ENCODE measurements at regions not wholly inside any gene's neighbourhood (a gene's known extent, or its start where the extent isn't known, plus 50 kb on each side); places are given as distances from the start of the nearest gene placed in this dataset.

GRCh38 chr1:175894581-175894980 is 151.2 kb upstream of the TNR start:
- no peak for DNase-seq

DNA sequence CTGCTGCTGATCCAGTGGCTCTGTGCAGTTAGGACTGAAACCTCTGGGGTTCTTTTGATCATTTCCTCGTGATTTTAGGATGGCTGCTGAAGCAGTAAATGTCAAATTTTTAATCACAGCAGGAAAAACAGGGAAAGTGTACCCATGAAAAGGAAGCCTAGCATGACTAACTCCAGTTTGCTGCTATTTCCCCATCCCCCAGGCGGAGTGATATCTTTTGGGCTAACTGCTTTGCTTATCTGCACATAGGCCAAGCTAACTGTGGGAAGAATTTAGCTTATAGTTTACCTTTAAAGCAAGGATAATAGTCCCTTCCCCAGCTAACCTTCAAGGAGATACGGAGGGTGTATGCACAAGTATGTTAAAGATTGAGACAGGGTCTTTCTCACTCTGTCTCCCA is 149.8 kb upstream of the TNR start:
- DNase-seq, result no peak

GRCh38 chr1:175892686-175893085 is 149.3 kb upstream of the TNR start:
- no peak for DNase-seq

DNA sequence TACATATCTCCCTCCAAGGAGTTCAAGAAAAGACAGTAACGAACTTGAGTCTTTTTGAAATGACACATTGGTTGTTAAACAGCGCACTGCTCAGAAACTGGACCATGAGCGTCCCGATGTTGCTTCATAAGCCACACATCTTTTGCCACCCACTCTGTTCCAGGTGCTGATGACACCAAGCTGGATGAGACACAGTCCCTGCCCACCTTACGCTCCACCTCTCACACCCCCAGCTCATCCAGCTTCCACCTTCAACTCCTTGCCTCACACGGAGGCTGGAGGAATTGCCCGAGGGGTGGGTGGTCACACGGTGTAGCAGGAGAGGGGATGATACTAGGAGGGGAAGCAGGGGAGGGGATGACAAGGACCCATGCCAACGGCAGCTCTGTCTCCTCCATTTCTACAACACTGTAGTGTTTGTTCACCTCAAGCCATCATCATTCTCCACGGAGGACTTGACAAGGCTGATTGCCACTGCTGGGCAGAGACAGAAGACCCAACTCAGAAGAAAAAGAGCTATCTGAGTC is 148.5 kb upstream of the TNR start:
- DNase-seq, result no peak

DNA sequence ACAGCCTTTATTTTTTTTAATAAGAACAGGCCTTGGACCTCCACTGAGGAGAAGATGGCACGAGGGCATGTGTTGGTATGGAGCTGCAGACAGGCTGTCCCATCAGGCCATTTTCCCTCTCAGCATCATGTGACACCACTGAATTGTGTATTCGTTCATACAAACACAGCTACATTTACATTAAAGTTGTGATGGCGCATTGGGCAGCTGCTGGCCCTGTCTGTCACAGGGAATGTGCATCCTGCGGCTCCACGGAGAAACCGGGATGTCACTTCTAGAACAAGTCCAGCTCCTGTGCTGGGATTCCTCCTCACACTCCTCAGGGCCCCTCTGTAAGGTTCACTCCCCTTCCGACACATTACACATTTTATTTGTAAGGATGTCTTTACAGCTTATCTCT is 147.6 kb upstream of the TNR start:
- DNase-seq, result no peak

- DNase-seq, result no peak
These were observed 146.5 kb upstream of the TNR start for GRCh38 chr1:175889848-175890247.

DNA sequence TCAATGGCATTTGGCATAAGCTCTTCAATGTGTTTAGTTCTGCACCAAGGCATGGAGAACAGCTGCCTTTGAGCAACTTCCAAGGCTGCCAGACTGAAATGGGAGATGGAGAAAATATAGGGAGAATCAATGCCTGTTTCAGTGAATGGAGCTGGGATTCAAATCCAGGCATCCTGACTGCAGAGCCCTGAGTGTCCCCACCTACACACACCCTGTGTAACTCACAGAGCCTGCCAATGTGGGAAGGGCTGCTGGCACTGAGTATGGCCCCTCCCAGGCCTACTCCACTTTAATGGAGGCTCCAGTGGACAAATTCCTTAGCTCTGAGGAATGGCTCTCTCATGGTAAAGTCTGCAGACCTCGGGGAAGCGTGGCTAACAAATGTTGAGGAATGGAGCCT is 145.6 kb upstream of the TNR start:
- no peak for DNase-seq

GRCh38 chr1:175887981-175888428 is 144.6 kb upstream of the TNR start:
- peak; percentile 6 to 86 (median 36) for DNase-seq

- no peak for DNase-seq
These were observed 144.1 kb upstream of the TNR start for GRCh38 chr1:175887521-175887920.

GRCh38 chr1:175885326-175885725 is 141.9 kb upstream of the TNR start:
- DNase-seq, result no peak

DNA sequence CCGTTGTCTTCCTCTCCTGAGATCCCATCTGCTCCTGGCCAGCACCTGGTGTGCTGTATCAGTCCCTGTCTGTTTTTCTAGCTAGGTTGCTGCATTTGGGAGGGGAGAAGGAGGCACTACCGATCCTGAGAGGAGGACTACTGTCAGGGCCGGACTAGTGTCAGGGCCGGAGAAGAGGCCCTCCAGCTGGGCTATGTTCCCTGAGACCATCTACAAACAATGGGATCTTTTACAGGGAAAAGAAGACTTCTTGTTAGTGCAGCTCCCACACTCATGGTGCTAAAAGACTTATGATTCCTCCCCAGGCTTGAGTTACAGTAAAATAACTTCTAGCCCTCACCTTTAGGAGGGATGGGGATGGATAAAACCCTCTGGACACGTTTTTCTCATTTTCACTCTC is 141.0 kb upstream of the TNR start:
- no peak for DNase-seq

GRCh38 chr1:175882192-175882591 is 138.8 kb upstream of the TNR start:
- no peak for DNase-seq

DNA sequence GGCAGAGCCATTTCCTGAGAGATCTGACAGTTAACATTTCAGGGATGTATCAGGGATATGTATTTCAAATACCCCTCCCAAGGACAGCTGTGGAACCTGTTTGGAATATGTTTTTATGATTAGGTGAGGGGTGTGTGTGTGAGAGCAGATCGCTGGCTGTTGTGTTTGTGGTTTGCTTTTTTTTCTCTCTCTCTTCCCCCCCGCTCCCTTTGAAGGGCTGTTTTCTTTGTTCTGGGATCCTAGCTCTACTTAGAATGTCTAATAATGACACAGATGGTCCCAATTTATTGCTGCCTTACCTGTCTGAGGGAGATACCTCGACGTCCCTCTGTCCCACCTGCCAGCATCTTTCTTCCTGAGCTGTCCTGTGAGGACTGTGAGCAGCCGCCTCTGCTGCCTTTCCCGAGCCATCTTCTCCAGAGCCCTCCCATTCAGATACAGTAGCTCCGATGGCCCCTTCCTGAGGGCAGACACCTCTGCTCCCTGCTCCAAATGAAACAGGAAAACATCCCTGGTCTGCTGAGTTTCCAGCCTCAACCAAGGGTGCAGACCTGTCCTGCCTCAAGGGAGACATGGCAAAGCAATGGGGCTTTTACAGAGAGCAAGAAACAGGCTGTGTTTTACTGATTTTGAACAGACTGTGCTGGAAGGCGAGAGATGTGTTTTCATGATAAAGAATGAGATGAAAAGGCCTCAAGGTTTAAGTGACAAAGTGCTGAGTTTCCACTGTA is 138.0 kb upstream of the TNR start:
- peak; percentile 6 to 77 (median 31) for DNase-seq

- DNase-seq, result no peak
These were observed 135.4 kb upstream of the TNR start for GRCh38 chr1:175878775-175879174.

- DNase-seq, result no peak
These were observed 134.7 kb upstream of the TNR start for GRCh38 chr1:175877939-175878737.

- no peak for DNase-seq
These were observed 132.2 kb upstream of the TNR start for GRCh38 chr1:175875556-175875955.

- DNase-seq, result no peak
These were observed 130.7 kb upstream of the TNR start for GRCh38 chr1:175874081-175874480.

- DNase-seq, result no peak
These were observed 130.0 kb upstream of the TNR start for GRCh38 chr1:175873290-175873935.

DNA sequence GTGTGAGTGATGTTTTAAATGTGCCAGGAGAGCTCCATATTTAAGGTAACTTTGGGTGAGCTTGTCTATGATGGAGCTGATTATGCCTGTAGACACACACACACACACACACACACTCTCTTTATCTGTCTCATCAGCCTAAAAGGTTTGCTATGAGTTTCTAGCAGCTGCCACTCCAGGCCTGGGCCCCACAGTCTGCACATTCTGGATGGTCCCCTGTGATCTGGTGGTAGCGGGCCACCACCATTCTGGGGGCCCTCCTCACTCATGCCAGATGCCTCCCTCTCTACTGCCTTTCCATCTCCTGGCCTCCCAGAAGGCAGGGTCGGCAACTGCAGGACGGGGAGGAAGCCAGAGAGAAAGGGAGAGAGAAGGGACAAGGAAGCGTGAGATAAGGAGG is 129.2 kb upstream of the TNR start:
- DNase-seq, result no peak

DNA sequence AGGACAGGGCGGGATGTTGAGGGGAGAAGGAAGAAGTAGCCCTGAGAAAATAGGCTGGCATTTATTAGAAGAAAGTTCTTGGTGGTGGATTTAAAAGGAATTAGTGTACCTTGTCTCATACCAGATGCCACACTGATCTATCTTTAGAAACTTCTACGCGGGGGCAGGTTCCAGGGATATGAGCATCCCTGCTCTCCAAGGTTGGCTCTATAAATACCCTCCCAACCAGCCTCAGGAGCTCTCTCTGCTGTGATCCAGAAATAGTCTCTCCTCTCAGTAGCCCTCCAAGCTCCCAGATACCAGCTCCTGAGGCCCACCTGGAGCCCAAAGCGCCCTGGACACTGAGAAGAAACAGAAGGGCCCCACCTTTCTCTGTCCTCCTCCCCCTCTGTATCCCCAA is 128.3 kb upstream of the TNR start:
- no peak for DNase-seq

GRCh38 chr1:175870217-175870616 is 126.8 kb upstream of the TNR start:
- no peak for DNase-seq

- DNase-seq, result no peak
These were observed 123.4 kb upstream of the TNR start for GRCh38 chr1:175866776-175867175.

DNA sequence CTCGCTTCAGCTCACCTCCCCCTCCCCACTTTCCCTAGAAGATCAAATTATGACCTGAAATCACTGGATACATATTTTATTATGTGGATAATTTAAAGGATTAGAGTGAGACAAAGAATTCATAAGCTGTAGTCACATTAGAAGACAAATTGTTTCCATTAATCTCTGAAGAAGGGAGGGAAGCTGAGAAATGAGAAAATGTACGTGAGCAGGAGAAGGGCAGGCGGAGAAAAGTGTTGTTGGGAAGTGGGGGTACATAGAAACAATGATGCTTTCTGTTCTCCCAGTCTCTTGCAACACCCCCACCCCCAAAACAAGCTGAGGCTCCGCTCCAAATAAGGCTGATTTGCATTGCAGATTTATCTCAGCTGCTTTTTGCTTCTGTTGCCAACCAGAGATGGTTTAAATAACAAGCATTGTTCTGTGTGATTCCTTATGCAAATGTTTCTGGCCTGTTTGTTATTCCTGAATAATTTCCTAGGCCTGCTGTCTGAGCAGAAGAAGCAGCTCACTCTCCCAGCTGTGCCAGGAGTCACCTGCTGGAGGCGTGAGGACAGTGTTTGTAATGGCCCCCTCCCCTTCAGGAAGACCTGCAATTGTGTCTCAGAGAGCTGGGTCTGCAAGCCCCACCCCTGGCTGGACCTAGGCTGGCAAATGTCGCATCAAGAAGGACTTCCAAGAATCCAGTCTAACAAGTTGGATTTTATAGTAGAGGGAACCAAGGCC is 121.8 kb upstream of the TNR start:
- no peak for DNase-seq
